AG10803 (cell line): ENCODE measurements at regions not wholly inside any gene's neighbourhood (a gene's known extent, or its start where the extent isn't known, plus 50 kb on each side); places are given as distances from the start of the nearest gene placed in this dataset.

ENCODE experiments used
- DNase-seq: peaks from one replicate; pipeline ENCODE4 v3.0.0; 2010; ENCODE audit warnings: low read depth
- H3K4me3 ChIP-seq: 2 replicates; pipeline ENCODE4 v1.5.1; 2011; ENCODE audit warnings: mild to moderate bottlenecking, low read length, control low read depth
- CTCF ChIP-seq: conservative IDR thresholded peaks from 2 replicates; pipeline ENCODE4 v1.5.1; 2011; ENCODE audit warnings: mild to moderate bottlenecking, low read length, control low read depth, inconsistent platforms

- TF ChIP-seq CTCF, result no peak
- DNase-seq, result peak; percentile 32
- no peak overlapping the region for H3K4me3 ChIP-seq
Observed at GRCh38 chr10:84825330-84825729, 496.9 kb downstream of the CCSER2 start.

GRCh38 chr10:84826704-84827103 is 498.3 kb downstream of the CCSER2 start:
- no peak for TF ChIP-seq CTCF
- H3K4me3 ChIP-seq, result no peak overlapping the region
- DNase-seq, result peak; percentile 13

- H3K4me3 ChIP-seq, result no peak overlapping the region
- DNase-seq, result no peak
- TF ChIP-seq CTCF, result no peak
Observed at GRCh38 chr10:84829131-84829530, 500.7 kb downstream of the CCSER2 start.

- no peak for TF ChIP-seq CTCF
- DNase-seq, result no peak
- H3K4me3 ChIP-seq, result no peak overlapping the region
Observed at GRCh38 chr10:84837041-84837812, 508.8 kb downstream of the CCSER2 start.

GRCh38 chr10:84837877-84838276 is 509.5 kb downstream of the CCSER2 start:
- no peak for DNase-seq
- H3K4me3 ChIP-seq, result no peak overlapping the region
- TF ChIP-seq CTCF, result no peak

GRCh38 chr10:84838851-84839250 is 510.5 kb downstream of the CCSER2 start:
- TF ChIP-seq CTCF, result no peak
- H3K4me3 ChIP-seq, result no peak overlapping the region
- no peak for DNase-seq

- DNase-seq, result no peak
- TF ChIP-seq CTCF, result no peak
- no peak overlapping the region for H3K4me3 ChIP-seq
Observed at GRCh38 chr10:84842593-84842992, 514.2 kb downstream of the CCSER2 start.
